Chondrocyte (in vitro differentiated cells): ENCODE measurements at regions not wholly inside any gene's neighbourhood (a gene's known extent, or its start where the extent isn't known, plus 50 kb on each side); places are given as distances from the start of the nearest gene placed in this dataset.
A peak's percentile ranks its signal among the peaks of the same experiment; 100 is the strongest.

Experiments used
- DNase-seq: peaks from one replicate; pipeline ENCODE4 v3.0.0; 2021; ENCODE audit warnings: mixed read lengths, low spot score
- H3K27ac Mint-ChIP-seq: one replicate; pipeline ENCODE4 v1.8.0; 2021; ENCODE audit warnings: mild to moderate bottlenecking, moderate library complexity, mixed read lengths; ENCODE audit not compliant: unreplicated experiment
- H3K27me3 Mint-ChIP-seq: 2 replicates; pipeline ENCODE4 v1.8.0; 2021; ENCODE audit warnings: low read depth, mixed read lengths
- H3K36me3 Mint-ChIP-seq: 2 replicates; pipeline ENCODE4 v1.8.0; 2021; ENCODE audit warnings: low read depth, mixed read lengths
- H3K4me1 Mint-ChIP-seq: 2 replicates; pipeline ENCODE4 v1.8.0; 2021; ENCODE audit warnings: low read depth, mild to moderate bottlenecking, mixed read lengths
- H3K4me3 Mint-ChIP-seq: one replicate; pipeline ENCODE4 v1.8.0; 2021; ENCODE audit warnings: mild to moderate bottlenecking, moderate library complexity, mixed read lengths; ENCODE audit not compliant: unreplicated experiment
- H3K9me3 Mint-ChIP-seq: 2 replicates; pipeline ENCODE4 v1.8.0; 2021; ENCODE audit warnings: low read depth, mixed read lengths
- CTCF ChIP-seq: fragments of 200-600 bp; sonication (generic); IDR thresholded peaks from 2 replicates; pipeline ENCODE4 v1.5.0; 2021; ENCODE audit warnings: antibody characterized with exemption, mild to moderate bottlenecking, moderate library complexity

- no peak for TF ChIP-seq CTCF
- H3K4me1 Mint-ChIP-seq, result peaks cover 40% of the 10 kb centered on the region
These were observed 169.5 kb upstream of the DPYD start for GRCh38 chr1:98090351-98090750.

GRCh38 chr1:98088381-98088780 lies 167.5 kb upstream of the DPYD start:
- Mint-ChIP-seq H3K4me3 (no peak overlapping the region), H3K9me3 (peaks cover 22% of the 10 kb centered on the region), H3K4me1 (peaks cover 42% of the 10 kb centered on the region), H3K27me3 (no peaks in the 10 kb centered on the region), H3K27ac (no peak overlapping the region), H3K36me3 (peaks cover 2% of the 10 kb centered on the region)
- TF ChIP-seq CTCF, result no peak
- DNase-seq, result no peak

More at GRCh38 chr1:98090351-98090750, 169.5 kb upstream of the DPYD start:
- H3K36me3 Mint-ChIP-seq, result peaks cover 2% of the 10 kb centered on the region
- H3K4me3 Mint-ChIP-seq, result no peak overlapping the region
- H3K27ac Mint-ChIP-seq, result no peak overlapping the region
- H3K9me3 Mint-ChIP-seq, result peaks cover 10% of the 10 kb centered on the region
- DNase-seq, result no peak
- H3K27me3 Mint-ChIP-seq, result no peaks in the 10 kb centered on the region

- no peaks in the 10 kb centered on the region for H3K27me3 Mint-ChIP-seq
- no peak overlapping the region for H3K4me3 Mint-ChIP-seq
- H3K27ac Mint-ChIP-seq, result peak overlapping the region; percentile 86
- peaks cover 22% of the 10 kb centered on the region for H3K9me3 Mint-ChIP-seq
- H3K4me1 Mint-ChIP-seq, result peaks cover 42% of the 10 kb centered on the region
- H3K36me3 Mint-ChIP-seq, result peaks cover 2% of the 10 kb centered on the region
- no peak for DNase-seq
- TF ChIP-seq CTCF, result no peak
These were observed 166.1 kb upstream of the DPYD start for GRCh38 chr1:98086796-98087441.

- TF ChIP-seq CTCF, result no peak
- peaks cover 42% of the 10 kb centered on the region for H3K4me1 Mint-ChIP-seq
These were observed 165.3 kb upstream of the DPYD start for GRCh38 chr1:98086156-98086555.

GRCh38 chr1:98084188-98084587 lies 163.4 kb upstream of the DPYD start:
- H3K9me3 Mint-ChIP-seq, result peaks cover 22% of the 10 kb centered on the region
- H3K4me3 Mint-ChIP-seq, result no peak overlapping the region
- DNase-seq, result no peak
- H3K36me3 Mint-ChIP-seq, result peaks cover 2% of the 10 kb centered on the region
- TF ChIP-seq CTCF, result no peak
- H3K4me1 Mint-ChIP-seq, result peaks cover 41% of the 10 kb centered on the region
- H3K27ac Mint-ChIP-seq, result no peak overlapping the region
- no peaks in the 10 kb centered on the region for H3K27me3 Mint-ChIP-seq

More at GRCh38 chr1:98086156-98086555, 165.3 kb upstream of the DPYD start:
- Mint-ChIP-seq H3K36me3 (peaks cover 2% of the 10 kb centered on the region), H3K27ac (peak overlapping the region; percentile 24), H3K27me3 (no peaks in the 10 kb centered on the region), H3K4me3 (no peak overlapping the region), H3K9me3 (peaks cover 22% of the 10 kb centered on the region)
- DNase-seq, result no peak
